GM21619 (cell line): ENCODE measurements at regions not wholly inside any gene's neighbourhood (a gene's known extent, or its start where the extent isn't known, plus 50 kb on each side); places are given as distances from the start of the nearest gene placed in this dataset.
"Not testable (repeated sequence)": the region's sequence is repeated elsewhere in the genome, so short reads cannot be mapped to it uniquely, and the experiment has no call there.

Experiments
- ATAC-seq: cut with Tn5 transposase; IDR thresholded peaks from one replicate; pipeline ENCODE4 v1.9.1; 2021; ENCODE audit not compliant: unreplicated experiment

GRCh38 chr13:69649063-69649392 lies 458.6 kb upstream of the ATXN8OS start:
- no peak for ATAC-seq

GRCh38 chr13:69648340-69649062 lies 459.1 kb upstream of the ATXN8OS start:
- ATAC-seq = no peak

- no peak for ATAC-seq
Measured at GRCh38 chr13:69644447-69644846, 463.2 kb upstream of the ATXN8OS start.

GRCh38 chr13:69641773-69642172 lies 465.9 kb upstream of the ATXN8OS start:
- no peak for ATAC-seq

GRCh38 chr13:69633044-69633443 lies 474.6 kb upstream of the ATXN8OS start:
- no peak for ATAC-seq

GRCh38 chr13:69623973-69624372 lies 483.7 kb upstream of the ATXN8OS start:
- ATAC-seq = no peak

- ATAC-seq = no peak
Measured at GRCh38 chr13:69619651-69620050, 488.0 kb upstream of the ATXN8OS start.

GRCh38 chr13:69618838-69619237 lies 488.8 kb upstream of the ATXN8OS start:
- no peak for ATAC-seq

- ATAC-seq = no peak
Measured at GRCh38 chr13:69618393-69618792, 489.2 kb upstream of the ATXN8OS start.

- ATAC-seq = no peak
Measured at GRCh38 chr13:69617587-69617986, 490.0 kb upstream of the ATXN8OS start.

GRCh38 chr13:69616396-69616795 lies 491.2 kb upstream of the ATXN8OS start:
- no peak for ATAC-seq

GRCh38 chr13:69615055-69615454 lies 492.6 kb upstream of the ATXN8OS start:
- not testable (repeated sequence) for ATAC-seq

GRCh38 chr13:69604698-69605097 lies 502.9 kb upstream of the ATXN8OS start:
- ATAC-seq = no peak

GRCh38 chr13:69603144-69603853 lies 504.3 kb upstream of the ATXN8OS start:
- no peak for ATAC-seq

- no peak for ATAC-seq
Measured at GRCh38 chr13:69601661-69602060, 506.0 kb upstream of the ATXN8OS start.

- ATAC-seq = no peak
Measured at GRCh38 chr13:69600811-69601210, 506.8 kb upstream of the ATXN8OS start.

- ATAC-seq = no peak
Measured at GRCh38 chr13:69597088-69597487, 510.5 kb upstream of the ATXN8OS start.

GRCh38 chr13:69595181-69595580 lies 512.4 kb upstream of the ATXN8OS start:
- no peak for ATAC-seq

- ATAC-seq = no peak
Measured at GRCh38 chr13:69591437-69591836, 516.2 kb upstream of the ATXN8OS start.

GRCh38 chr13:69589531-69590235 lies 517.9 kb upstream of the ATXN8OS start:
- no peak for ATAC-seq

GRCh38 chr13:69585656-69586055 lies 522.0 kb upstream of the ATXN8OS start:
- no peak for ATAC-seq

- no peak for ATAC-seq
Measured at GRCh38 chr13:69580255-69580654, 527.4 kb upstream of the ATXN8OS start.
